Aorta (tissue), 5 donors: ENCODE measurements at regions not wholly inside any gene's neighbourhood (a gene's known extent, or its start where the extent isn't known, plus 50 kb on each side); places are given as distances from the start of the nearest gene placed in this dataset.
"Not testable (repeated sequence)": the region's sequence is repeated elsewhere in the genome, so short reads cannot be mapped to it uniquely, and the experiment has no call there.

Experiments used
- ATAC-seq: fragments of 200-7000 bp; cut with Tn5 transposase; one replicate; pipeline ENCODE4 v1.9.1; 2022; ENCODE audit warnings: moderate library complexity; ENCODE audit not compliant: low FRiP score
- DNase-seq, 2 donors: peaks; one replicate each; pipeline ENCODE4 v3.0.0-alpha.2; 2020
- H3K27ac ChIP-seq, 2 donors: one replicate each; pipeline ENCODE4 v1.5.1; 2013; ENCODE audit warnings: low read length in 2 of 2, mild to moderate bottlenecking in 2 of 2, moderate library complexity in 2 of 2, control low read depth in 1 of 2, inconsistent platforms in 1 of 2, low read depth in 1 of 2
- H3K27me3 ChIP-seq, 2 donors: one replicate each; pipeline ENCODE4 v1.6.1; 2013; ENCODE audit warnings: control low read depth in 1 of 2, low read length in 1 of 2, mild to moderate bottlenecking in 1 of 2, moderate library complexity in 1 of 2; ENCODE audit not compliant: insufficient read depth in 2 of 2, control insufficient read depth in 1 of 2
- H3K36me3 ChIP-seq, 2 donors: one replicate each; pipeline ENCODE4 v1.6.1; 2013; ENCODE audit warnings: control low read depth in 1 of 2, low read length in 1 of 2, mild to moderate bottlenecking in 1 of 2; ENCODE audit not compliant: insufficient read depth in 2 of 2, control insufficient read depth in 1 of 2
- H3K4me1 ChIP-seq, 2 donors: one replicate each; pipeline ENCODE4 v1.6.1; 2013; ENCODE audit warnings: low read length in 2 of 2, control low read depth in 1 of 2, mild to moderate bottlenecking in 1 of 2, moderate library complexity in 1 of 2; ENCODE audit not compliant: insufficient read depth in 2 of 2, control insufficient read depth in 1 of 2
- H3K4me3 ChIP-seq, 2 donors: one replicate each; pipeline ENCODE4 v1.5.1; 2013; ENCODE audit warnings: low read length in 2 of 2, control low read depth in 1 of 2, mild to moderate bottlenecking in 1 of 2
- H3K9me3 ChIP-seq: one replicate; pipeline ENCODE4 v1.6.1; 2013; ENCODE audit warnings: mild to moderate bottlenecking, low read length; ENCODE audit not compliant: control insufficient read depth
- WGBS, 2 donors: extraction: QIAGEN DNeasy Blood & Tissue Kit; methylation state at CpG; one replicate each; pipeline ENCODE4 v1.1.7; 2013; 5-methylcytosine and 5-hydroxymethylcytosine counted together
- intact Hi-C, 2 donors: fragments of 100-400 bp; cut with DNase I; formaldehyde crosslinking; loops; one replicate each; pipeline versions ENCODE4 v1.14.2 to v1.15.0; 2022
- donor health status: healthy with polysubstance abuse.
- donor health status: Bipolar disorder and iron deficiency.
- donor health status: DM: no; HTN: no; CAD: no.
- donor health status: DM: no; HTN: no; CAD: no.
- donor health status: DM: yes; HTN: yes; CAD: no.

DNA sequence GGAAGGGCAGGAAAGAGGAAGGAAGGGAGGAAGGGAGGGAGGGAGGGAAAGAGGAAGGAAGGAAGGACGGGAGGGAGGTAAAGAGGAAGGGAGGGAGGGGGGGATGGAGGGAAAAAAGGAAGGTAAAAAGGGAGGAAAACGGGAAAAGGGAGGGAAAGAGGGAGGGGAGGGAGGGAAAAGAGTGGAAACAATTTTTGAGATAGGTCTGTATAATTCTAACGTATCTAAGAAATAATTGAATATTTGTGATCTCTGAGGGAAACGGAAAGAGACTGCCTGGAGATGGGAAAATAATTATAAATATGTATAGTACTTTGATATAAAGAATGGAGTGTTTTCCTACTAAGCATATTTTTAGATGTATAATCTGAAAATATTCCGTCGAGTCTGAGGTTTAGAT, 158.2 kb upstream of the FOXK1 start:
- no peak overlapping the region for H3K4me3 ChIP-seq
- no peaks in the 10 kb centered on the region for H3K4me1 ChIP-seq
- peaks cover 4% of the 10 kb centered on the region for H3K9me3 ChIP-seq
- intact Hi-C loops: no loop called here
- H3K27me3 ChIP-seq: no peaks in the 10 kb centered on the region
- no peaks in the 10 kb centered on the region for H3K36me3 ChIP-seq
- DNase-seq (no peak), ATAC-seq (no peak)
- H3K27ac ChIP-seq: no peak overlapping the region
- 27 to 38% methylated on average over 6 of the region's 6 CpGs for WGBS, 2 donors

DNA sequence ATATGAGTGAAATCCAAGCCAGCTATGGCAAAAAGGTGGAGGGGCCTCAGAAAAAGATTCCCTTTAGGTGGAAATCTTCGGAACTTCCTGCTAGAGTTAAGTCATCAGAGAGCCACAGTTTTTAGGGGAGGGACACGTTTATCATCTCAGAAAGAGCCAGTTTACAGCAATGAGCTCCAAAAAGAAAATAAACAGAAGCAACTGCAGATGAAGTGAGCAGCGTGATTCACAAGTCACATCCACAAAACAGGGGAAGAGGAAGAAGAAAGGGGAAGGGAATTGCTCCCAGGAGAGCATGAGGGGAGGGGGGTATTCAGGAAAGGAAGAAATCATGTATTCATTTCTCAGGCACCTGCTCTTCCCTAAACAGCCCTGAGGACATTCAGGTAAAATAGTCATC, 156.2 kb upstream of the FOXK1 start:
- no peak overlapping the region for H3K27ac ChIP-seq
- WGBS, 2 donors: 57 to 73% methylated on average over 3 of the region's 3 CpGs
- no peaks in the 10 kb centered on the region for H3K27me3 ChIP-seq
- DNase-seq: no peak
- H3K36me3 ChIP-seq: no peaks in the 10 kb centered on the region
- H3K4me3 ChIP-seq: no peak overlapping the region
- no peak for ATAC-seq
- no peaks in the 10 kb centered on the region for H3K4me1 ChIP-seq
- H3K9me3 ChIP-seq: peaks cover 4% of the 10 kb centered on the region
- intact Hi-C loops: no loop called here

DNA sequence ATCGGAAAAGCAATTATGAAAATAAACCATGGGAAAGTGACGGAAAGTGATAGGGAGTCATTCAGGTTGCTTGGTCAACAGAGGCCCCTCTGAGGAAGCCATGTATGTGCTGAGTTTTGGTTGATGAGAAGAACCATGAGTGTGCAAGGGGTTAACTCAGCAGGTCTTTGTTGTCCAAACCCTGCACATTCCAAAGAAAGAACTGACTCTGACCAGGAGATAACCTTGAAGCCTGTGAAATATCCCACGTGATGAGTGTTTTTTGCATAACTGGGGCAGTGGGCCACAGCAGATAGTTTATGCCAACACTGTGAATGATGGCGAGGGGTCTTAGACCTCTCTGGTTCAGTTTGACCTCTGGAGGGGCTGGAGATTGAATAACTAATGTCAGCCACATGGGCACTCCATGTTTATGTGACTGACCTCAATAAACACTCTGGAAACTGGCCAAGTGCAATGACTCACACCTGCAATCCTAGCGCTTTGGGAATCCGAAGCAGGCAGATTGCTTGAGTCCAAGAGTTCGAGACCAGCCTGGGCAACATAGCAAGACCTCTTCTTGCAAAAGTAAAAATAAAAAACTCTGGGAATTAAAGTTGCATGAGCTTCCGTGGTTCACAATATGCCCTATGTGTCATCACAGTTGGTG, 154.0 kb upstream of the FOXK1 start:
- no peak for ATAC-seq
- no peaks in the 10 kb centered on the region for H3K36me3 ChIP-seq
- intact Hi-C loops: no loop called here
- H3K4me1 ChIP-seq: no peaks in the 10 kb centered on the region
- DNase-seq: no peak
- WGBS, 2 donors: 67 to 71% methylated on average over 8 of the region's 8 CpGs
- no peaks in the 10 kb centered on the region for H3K9me3 ChIP-seq
- no peaks in the 10 kb centered on the region for H3K27me3 ChIP-seq
- no peak overlapping the region for H3K27ac ChIP-seq
- H3K4me3 ChIP-seq: no peak overlapping the region

DNA sequence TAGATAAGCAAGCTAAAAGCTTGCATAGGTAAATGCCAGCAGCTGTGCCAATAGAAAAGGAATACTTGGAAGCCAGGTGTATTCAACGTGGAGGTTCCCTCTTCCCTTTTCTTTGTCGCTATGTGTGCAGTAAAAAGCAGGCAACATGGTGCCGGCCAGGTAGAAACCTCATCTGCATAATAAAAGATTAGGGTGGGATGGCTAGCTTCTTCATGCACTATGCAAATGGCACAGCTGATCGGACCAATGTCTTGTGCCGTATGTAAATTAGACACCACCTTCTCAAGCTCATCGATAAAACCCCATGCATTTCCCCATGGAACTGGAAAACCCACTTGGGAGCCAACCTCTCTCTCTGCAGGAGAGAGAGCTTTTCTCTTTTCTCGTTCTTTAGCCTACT, 150.9 kb upstream of the FOXK1 start:
- Histone ChIP-seq H3K4me3 (no peak overlapping the region), H3K36me3 (no peaks in the 10 kb centered on the region), H3K9me3 (no peaks in the 10 kb centered on the region), H3K27ac (no peak overlapping the region), H3K4me1 (no peaks in the 10 kb centered on the region), H3K27me3 (no peaks in the 10 kb centered on the region)
- WGBS, 2 donors: 55 to 72% methylated on average over 7 of the region's 7 CpGs
- no peak for ATAC-seq
- DNase-seq: no peak
- intact Hi-C loops: no loop called here

DNA sequence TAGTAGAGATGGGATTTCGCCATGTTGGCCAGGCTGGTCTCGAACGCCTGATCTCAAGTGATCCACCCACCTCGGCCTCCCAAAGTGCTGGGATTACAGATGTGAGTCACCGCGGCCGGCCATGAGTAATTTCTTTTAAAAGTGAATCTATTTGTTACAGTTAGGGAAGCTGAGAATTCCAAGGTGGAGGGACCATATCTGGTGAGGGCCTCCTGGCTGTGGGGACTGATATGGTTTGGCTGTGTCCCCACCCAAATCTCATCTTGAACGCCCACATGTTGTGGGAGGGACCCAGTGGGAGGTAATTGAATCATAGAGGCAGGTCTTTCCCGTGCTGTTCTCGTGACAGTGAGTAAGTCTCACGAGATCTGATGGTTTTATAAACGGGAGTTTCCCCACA, 148.8 kb upstream of the FOXK1 start:
- H3K9me3 ChIP-seq, DNase-seq, ATAC-seq, H3K27me3 ChIP-seq, H3K4me1 ChIP-seq, intact Hi-C loops, H3K36me3 ChIP-seq, H3K4me3 ChIP-seq, H3K27ac ChIP-seq: not testable (repeated sequence)
- WGBS, 2 donors: 79 to 85% methylated on average over 12 of the region's 12 CpGs

DNA sequence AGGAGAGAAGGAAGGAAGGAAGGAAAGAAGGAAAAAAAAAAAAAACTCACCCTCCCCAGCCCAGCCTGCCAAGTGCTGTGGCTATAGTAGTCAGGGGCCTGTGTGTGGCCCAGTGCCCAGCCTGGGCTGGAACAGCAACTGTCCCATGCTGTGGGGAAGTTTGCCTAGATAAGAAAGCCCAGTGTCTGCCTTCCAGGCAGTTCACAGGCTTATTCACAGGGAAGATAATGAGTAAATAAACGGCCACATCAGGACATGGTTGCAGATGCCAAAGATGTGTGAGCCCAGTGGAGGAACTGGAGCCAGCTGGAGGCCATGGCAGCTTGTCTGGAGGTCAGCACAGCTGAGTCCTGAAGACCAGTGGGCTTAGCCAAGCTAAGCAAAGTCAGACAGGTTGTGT, 132.4 kb upstream of the FOXK1 start:
- Histone ChIP-seq H3K27ac (no peak overlapping the region), H3K4me1 (no peaks in the 10 kb centered on the region), H3K4me3 (no peak overlapping the region), H3K36me3 (no peaks in the 10 kb centered on the region), H3K9me3 (peaks cover 9% of the 10 kb centered on the region), H3K27me3 (no peaks in the 10 kb centered on the region)
- DNase-seq (peak in 1 of 2 donors; percentile 69), ATAC-seq (peak; percentile 87)
- intact Hi-C loops: no loop called here
- 0 to 1% methylated on average over 1 of the region's 1 CpG for WGBS, 2 donors

DNA sequence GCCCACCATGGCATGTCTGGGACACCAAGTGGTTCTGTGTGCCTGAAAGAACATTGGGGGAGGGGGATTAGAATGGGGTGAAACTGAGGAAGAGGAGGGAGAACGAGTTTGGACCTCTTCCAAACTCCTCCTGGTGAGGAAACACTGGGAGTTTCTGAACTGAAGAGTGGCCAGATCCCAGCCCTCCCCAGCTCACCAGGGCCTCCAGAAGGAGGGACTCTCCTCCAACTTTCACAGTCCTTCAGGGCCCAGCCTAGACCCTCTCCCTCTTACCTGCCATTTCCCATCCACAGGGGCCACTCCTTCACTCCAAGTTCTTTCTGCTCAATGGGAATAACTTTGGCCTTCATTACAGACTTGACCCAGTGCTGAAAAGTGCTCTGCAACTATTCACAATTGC, 132.0 kb upstream of the FOXK1 start:
- DNase-seq (no peak), ATAC-seq (peak; percentile 49)
- intact Hi-C loops: no loop called here
- Histone ChIP-seq H3K27me3 (no peaks in the 10 kb centered on the region), H3K27ac (no peak overlapping the region), H3K4me1 (no peaks in the 10 kb centered on the region), H3K4me3 (no peak overlapping the region), H3K36me3 (no peaks in the 10 kb centered on the region), H3K9me3 (peaks cover 9% of the 10 kb centered on the region)
- 0 to 5% methylated on average over 1 of the region's 1 CpG for WGBS, 2 donors

DNA sequence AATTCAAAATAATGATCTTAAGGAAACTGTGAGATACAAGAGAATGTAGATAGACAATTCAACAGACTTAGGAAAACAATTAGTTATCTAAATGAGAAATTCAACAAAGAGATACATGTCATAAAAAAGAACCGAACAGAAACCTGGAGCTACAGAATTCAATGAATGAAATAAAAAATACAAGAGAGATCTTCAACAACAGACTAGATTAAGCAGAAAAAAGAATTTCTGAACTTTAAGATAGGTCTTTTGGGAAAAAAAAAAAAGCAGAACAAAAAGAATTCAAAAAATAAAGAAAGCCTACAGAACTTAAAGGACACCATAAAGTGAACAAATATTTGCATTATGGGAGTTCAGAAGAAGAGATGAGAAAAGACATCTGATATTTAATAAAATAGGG, 129.1 kb upstream of the FOXK1 start:
- Histone ChIP-seq H3K27me3 (no peaks in the 10 kb centered on the region), H3K4me3 (no peak overlapping the region), H3K4me1 (no peaks in the 10 kb centered on the region), H3K36me3 (no peaks in the 10 kb centered on the region), H3K27ac (no peak overlapping the region), H3K9me3 (peaks cover 9% of the 10 kb centered on the region)
- ATAC-seq (no peak), DNase-seq (no peak)
- 92 to 94% methylated on average over 1 of the region's 1 CpG for WGBS, 2 donors
- intact Hi-C loops: no loop called here

DNA sequence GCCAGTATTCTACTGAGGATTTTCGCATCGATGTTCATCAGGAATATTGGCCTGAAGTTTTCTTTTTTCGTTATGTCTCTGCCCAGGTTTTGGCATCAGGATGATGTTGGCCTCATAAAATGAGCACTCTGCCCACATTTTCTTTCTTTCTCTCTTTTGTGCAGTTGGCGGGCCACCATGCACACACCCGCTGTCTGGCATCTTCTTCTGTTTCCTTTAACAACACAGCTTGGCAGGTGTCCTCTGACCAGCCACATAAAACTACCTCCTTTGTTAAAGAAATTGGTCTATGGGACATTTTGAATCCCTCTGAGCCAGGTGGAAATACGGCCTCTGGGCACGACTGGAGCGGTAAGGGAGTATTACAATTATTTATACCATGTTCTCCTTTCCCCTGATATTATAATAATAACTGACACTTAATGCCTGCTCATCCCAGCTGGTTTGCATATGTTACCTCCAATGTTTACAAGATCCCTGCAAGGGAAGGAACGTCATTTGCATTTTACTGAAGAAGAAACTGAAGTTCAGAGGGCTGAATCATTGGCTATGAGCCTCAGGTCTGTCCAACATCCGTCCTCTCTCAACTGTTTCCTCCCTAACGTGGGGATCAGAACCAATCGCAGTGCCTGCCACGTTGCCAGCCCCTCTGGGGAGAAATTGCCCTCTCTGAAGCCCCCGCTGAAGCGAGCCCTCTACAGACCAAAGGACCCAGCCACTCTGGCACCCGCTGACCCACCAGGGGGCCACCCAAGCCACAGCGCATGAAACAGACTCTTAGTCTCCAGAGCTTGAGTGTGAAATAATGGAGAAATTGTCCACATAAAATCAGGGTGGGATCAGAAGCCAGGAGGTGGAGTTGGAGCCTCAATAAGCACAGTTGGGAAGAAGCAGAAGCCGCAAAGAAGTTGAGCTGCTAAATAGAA, 125.0 kb upstream of the FOXK1 start:
- DNase-seq (no peak), ATAC-seq (no peak)
- Histone ChIP-seq H3K4me3 (no peak overlapping the region), H3K36me3 (no peaks in the 10 kb centered on the region), H3K9me3 (peaks cover 9% of the 10 kb centered on the region), H3K27ac (no peak overlapping the region), H3K27me3 (no peaks in the 10 kb centered on the region), H3K4me1 (no peaks in the 10 kb centered on the region)
- intact Hi-C loops: no loop called here
- 56 to 58% methylated on average over 18 of the region's 18 CpGs for WGBS, 2 donors
